GM11168 (cell line): ENCODE measurements at regions not wholly inside any gene's neighbourhood (a gene's known extent, or its start where the extent isn't known, plus 50 kb on each side); places are given as distances from the start of the nearest gene placed in this dataset.
"Not testable (repeated sequence)": the region's sequence is repeated elsewhere in the genome, so short reads cannot be mapped to it uniquely, and the experiment has no call there.

Source experiments
- in situ Hi-C: fragments of 300-500 bp; cut with MboI; formaldehyde crosslinking; loops from one replicate; pipeline ENCODE4 v1.12.0; 2022; ENCODE audit warnings: low sequenced_read_pairs; ENCODE audit not compliant: unreplicated experiment

- in situ Hi-C loops: no loop called here
Observed at GRCh38 chr15:23910030-23910429, 222.9 kb upstream of the NDN start.

GRCh38 chr15:23912191-23912590 lies 225.1 kb upstream of the NDN start:
- in situ Hi-C loops: no loop called here

GRCh38 chr15:23913081-23913480 lies 226.0 kb upstream of the NDN start:
- in situ Hi-C loops: no loop called here

GRCh38 chr15:23913635-23914034 lies 226.5 kb upstream of the NDN start:
- in situ Hi-C loops: no loop called here

GRCh38 chr15:23924686-23925085 lies 237.6 kb upstream of the NDN start:
- in situ Hi-C loops: no loop called here

- in situ Hi-C loops: no loop called here
Observed at GRCh38 chr15:23954931-23955330, 267.8 kb upstream of the NDN start.

- in situ Hi-C loops: no loop called here
Observed at GRCh38 chr15:23983500-23984259, 296.6 kb upstream of the NDN start.

- in situ Hi-C loops: no loop called here
Observed at GRCh38 chr15:23994273-23994672, 307.2 kb upstream of the NDN start.

GRCh38 chr15:23998056-23998455 lies 311.0 kb upstream of the NDN start:
- in situ Hi-C loops: no loop called here

- in situ Hi-C loops: no loop called here
Observed at GRCh38 chr15:24008476-24008875, 321.4 kb upstream of the NDN start.

- in situ Hi-C loops: no loop called here
Observed at GRCh38 chr15:24017470-24017869, 330.4 kb upstream of the NDN start.

- in situ Hi-C loops: no loop called here
Observed at GRCh38 chr15:24039683-24040082, 352.6 kb upstream of the NDN start.

- in situ Hi-C loops: no loop called here
Observed at GRCh38 chr15:24054547-24055245, 367.6 kb upstream of the NDN start.

GRCh38 chr15:24067733-24068501 lies 380.8 kb upstream of the NDN start:
- in situ Hi-C loops: no loop called here

GRCh38 chr15:24075420-24076089 lies 388.4 kb upstream of the NDN start:
- in situ Hi-C loops: no loop called here

- in situ Hi-C loops: no loop called here
Observed at GRCh38 chr15:24076090-24076784, 389.1 kb upstream of the NDN start.

- in situ Hi-C loops: no loop called here
Observed at GRCh38 chr15:24078310-24079029, 391.4 kb upstream of the NDN start.

GRCh38 chr15:24088941-24089340 lies 401.8 kb upstream of the NDN start:
- in situ Hi-C loops: not testable (repeated sequence)

GRCh38 chr15:24101503-24101902 lies 414.4 kb upstream of the NDN start:
- in situ Hi-C loops: not testable (repeated sequence)
